RWPE1 (cell line): ENCODE measurements at regions not wholly inside any gene's neighbourhood (a gene's known extent, or its start where the extent isn't known, plus 50 kb on each side); places are given as distances from the start of the nearest gene placed in this dataset.

Source experiments
- CTCF ChIA-PET: fragments of 350-600 bp; sonication (Branson Sonifier 250); formaldehyde crosslinking; extraction: SDS; loops from one replicate; lab custom pipeline; 2021; lab: Yijun Ruan, JAX
- POLR2A ChIA-PET: fragments of 400-600 bp; formaldehyde crosslinking; extraction: SDS; loops from one replicate; lab custom pipeline; 2020; ENCODE audit warnings: antibody characterized with exemption; ENCODE audit not compliant: low non-redundant PET; lab: Yijun Ruan, JAX
- DNase-seq: peaks from one replicate; pipeline ENCODE4 v3.0.0; 2012; ENCODE audit warnings: low spot score
- H3K27ac ChIP-seq: fragments of 450-650 bp; 2 replicates; pipeline ENCODE4 v1.5.1; 2017
- TF ChIP-seq, protein P1 (sequence below): fragments of 450-650 bp; conservative IDR thresholded peaks from 2 replicates; pipeline ENCODE4 v1.5.1; 2017; ENCODE audit warnings: low read depth, mild to moderate bottlenecking

DNA sequence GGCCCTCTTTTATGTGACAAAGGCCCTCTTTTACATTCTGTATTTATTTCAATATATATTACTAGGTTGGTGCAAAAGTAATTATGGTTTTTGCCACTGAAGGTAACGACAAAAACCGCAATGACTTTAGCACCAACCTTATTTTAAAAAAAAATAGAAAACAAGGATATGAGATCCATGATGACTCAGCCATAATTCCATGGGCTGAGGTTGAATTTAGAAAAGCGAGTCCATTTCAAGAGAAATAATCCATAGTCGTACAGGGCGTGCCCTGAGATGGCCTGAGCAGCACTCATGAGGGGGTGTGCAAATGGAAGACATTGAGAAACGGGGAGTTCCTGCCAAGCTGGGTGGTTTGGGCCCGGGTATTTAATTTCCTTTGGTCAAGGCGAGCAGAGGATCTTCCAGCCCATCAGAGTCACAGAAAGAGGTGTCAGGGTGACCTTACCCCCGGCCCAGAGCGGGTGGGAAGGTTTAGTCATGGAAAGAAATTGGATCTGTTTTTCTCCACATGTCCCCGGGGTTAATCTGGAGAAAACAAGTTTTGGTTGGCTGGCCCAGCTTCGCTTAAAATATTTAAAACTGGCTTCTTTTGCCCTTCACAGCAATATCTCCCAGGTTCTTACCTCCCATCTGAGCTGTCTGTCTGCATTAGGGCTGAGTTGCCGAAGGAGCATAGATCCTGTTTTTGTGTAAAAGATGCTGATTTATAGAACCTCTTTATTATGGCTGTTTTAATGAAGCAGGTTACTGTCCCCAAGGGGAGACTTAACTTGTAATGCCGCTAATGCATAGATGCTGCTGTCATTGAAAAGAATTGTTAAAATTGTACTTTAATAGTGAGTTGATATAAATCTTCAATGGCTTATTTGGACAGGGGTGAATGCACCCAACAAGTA, 255.6 kb downstream of the PREX1 start:
- ChIA-PET CTCF (interaction anchor here (0.7 kb wide), 1 partner anchor 380 kb away, joined by 3 read pairs; no protein-coding TSS in a partner anchor), POLR2A (interaction anchor here (0.7 kb wide), 1 partner anchor 84 kb away, joined by 12 read pairs; no protein-coding TSS in a partner anchor)
- TF ChIP-seq, protein P1, sequence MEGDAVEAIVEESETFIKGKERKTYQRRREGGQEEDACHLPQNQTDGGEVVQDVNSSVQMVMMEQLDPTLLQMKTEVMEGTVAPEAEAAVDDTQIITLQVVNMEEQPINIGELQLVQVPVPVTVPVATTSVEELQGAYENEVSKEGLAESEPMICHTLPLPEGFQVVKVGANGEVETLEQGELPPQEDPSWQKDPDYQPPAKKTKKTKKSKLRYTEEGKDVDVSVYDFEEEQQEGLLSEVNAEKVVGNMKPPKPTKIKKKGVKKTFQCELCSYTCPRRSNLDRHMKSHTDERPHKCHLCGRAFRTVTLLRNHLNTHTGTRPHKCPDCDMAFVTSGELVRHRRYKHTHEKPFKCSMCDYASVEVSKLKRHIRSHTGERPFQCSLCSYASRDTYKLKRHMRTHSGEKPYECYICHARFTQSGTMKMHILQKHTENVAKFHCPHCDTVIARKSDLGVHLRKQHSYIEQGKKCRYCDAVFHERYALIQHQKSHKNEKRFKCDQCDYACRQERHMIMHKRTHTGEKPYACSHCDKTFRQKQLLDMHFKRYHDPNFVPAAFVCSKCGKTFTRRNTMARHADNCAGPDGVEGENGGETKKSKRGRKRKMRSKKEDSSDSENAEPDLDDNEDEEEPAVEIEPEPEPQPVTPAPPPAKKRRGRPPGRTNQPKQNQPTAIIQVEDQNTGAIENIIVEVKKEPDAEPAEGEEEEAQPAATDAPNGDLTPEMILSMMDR: no peak
- H3K27ac ChIP-seq: no peak overlapping the region
- DNase-seq: no peak

DNA sequence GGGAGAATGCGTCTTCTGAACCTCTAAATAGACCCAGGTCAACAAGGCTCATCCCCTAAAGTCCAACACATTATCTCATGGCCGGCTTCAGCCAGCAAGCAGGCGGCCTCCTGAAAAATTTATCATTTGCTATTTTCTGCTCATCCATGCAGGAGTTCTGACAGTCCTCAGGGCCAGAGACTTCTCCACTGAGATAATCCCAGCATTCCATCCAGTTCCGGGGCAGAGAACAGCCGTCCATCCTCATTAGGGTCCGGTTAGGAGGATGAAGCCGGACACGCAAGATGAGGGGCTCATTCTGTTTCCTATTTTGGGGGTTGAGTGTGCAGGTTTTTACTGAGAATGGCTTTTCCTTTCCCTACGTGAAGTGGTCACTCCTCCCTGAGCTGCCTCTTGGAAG, 258.1 kb downstream of the PREX1 start:
- POLR2A ChIA-PET: no interaction called here
- TF ChIP-seq, protein P1: no peak
- CTCF ChIA-PET: interaction anchor here (1.1 kb wide), 1 partner anchor 51 kb away, joined by 4 read pairs; no protein-coding TSS in a partner anchor
- no peak for DNase-seq
- no peak overlapping the region for H3K27ac ChIP-seq

DNA sequence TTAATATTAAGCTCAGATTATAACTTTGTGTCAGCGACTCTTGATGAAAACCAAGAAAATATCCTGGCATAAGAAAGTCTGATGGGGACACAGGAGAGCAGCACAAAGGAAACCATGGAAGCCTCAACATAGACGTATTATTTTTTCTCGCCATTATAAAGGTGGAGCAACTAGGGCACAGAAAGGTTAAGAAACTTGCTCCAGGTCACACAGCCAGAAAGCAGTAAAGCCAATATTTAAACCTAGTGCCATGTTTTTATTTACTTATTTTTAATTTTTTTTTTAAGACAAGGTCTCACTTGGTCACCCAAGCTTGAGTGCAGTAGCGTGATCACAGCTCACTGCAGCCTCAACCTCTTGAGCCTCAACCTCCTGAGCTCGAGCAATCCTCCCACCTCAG, 259.3 kb downstream of the PREX1 start:
- ChIA-PET CTCF (interaction anchor here (0.5 to 1.5 kb wide), 3 partner anchors 17 to 52 kb away, joined by 3 to 6 read pairs (median 5); no protein-coding TSS in a partner anchor), POLR2A (no interaction called here)
- DNase-seq: no peak
- TF ChIP-seq, protein P1: no peak
- no peak overlapping the region for H3K27ac ChIP-seq

- ChIA-PET POLR2A (no interaction called here), CTCF (interaction anchor here (0.6 to 1.5 kb wide), 4 partner anchors 15 to 1747 kb away, joined by 3 to 6 read pairs (median 4); no protein-coding TSS in a partner anchor)
- TF ChIP-seq, protein P1: no peak
- no peak for DNase-seq
- H3K27ac ChIP-seq: no peak overlapping the region
Observed at GRCh38 chr20:48567145-48567544, 260.7 kb downstream of the PREX1 start.

DNA sequence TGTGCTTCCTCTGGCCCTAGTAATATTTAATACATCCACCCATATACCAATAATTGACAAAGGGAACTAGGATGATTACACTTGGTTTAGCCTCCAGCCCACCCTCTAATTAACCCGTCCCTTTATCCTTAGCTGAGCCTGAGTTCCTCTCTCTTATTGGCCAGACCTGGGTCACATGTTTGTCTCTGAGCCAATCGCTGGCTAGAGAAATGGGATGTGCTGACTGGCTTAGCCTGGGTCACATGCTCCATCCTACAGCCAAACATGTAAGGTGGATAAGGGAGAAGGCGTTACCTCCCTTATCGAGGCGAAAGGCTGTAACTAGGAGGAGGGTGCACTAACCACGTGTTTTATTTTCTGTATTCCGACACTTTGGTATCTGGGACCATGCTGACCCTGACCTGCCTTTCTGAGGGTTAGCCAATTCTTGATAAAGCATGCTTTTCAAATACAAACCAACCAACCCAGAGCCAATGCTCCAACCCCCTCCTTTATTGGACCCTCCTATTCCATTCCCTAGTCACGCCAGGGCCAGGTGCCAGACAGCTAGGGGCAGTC, 262.7 kb downstream of the PREX1 start:
- CTCF ChIA-PET: no interaction called here
- TF ChIP-seq, protein P1: no peak
- DNase-seq: no peak
- no peak overlapping the region for H3K27ac ChIP-seq
- POLR2A ChIA-PET: no interaction called here

GRCh38 chr20:48563191-48563870, 264.5 kb downstream of the PREX1 start:
- TF ChIP-seq, protein P1: no peak
- CTCF ChIA-PET: interaction anchor here (0.6 to 1.7 kb wide), 2 partner anchors 30 to 57 kb away, joined by 3 to 7 read pairs; no protein-coding TSS in a partner anchor
- POLR2A ChIA-PET: no interaction called here
- no peak for DNase-seq
- H3K27ac ChIP-seq: no peak overlapping the region
